NCI-H146 treated with DMSO at 0.1 percent for 48 hours (cell line): ENCODE measurements at regions not wholly inside any gene's neighbourhood (a gene's known extent, or its start where the extent isn't known, plus 50 kb on each side); places are given as distances from the start of the nearest gene placed in this dataset.
"Not testable (repeated sequence)": the region's sequence is repeated elsewhere in the genome, so short reads cannot be mapped to it uniquely, and the experiment has no call there.

ENCODE experiments used
- DNase-seq: peaks from one replicate; lab custom pipeline; 2025; ENCODE audit not compliant: unreplicated experiment; lab: John Stamatoyannopoulos, UW

DNA sequence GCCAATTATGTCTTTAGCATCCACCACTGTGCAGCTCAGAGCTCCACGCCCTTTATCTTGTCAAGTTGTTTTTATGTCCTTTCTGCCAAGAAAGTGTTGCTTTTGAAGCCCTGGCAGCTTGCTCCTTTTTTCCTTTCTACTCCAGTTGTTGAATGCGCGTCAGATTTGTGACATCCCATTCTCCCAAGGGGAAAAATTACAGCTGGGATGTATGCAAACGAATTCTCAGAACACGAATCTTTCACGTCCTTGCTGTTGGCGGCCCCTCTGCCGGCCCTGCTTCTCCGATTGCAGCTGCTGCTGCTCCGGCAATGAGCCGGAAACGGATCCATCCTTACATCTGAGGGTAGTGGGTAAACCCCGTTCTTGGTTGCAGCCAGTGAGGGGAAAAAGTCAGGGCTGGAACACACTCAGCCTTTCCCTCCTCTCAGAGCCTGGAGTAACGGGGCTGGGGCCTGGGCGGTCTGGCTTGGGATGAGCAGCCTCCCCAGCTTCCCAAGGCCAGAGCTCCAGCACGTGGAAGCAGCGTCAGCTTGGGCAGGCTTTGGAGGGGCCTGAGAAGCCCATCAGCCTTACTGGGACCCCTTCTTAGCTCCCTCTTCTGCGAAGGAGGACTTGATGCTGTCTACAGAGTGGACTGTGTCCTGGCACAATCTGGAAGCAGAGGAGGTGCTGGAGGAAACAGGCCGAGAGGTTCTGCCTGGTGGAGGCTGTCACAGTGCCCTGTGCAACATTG, 79.0 kb upstream of the CHST15 start:
- no peak for DNase-seq

- no peak for DNase-seq
Measured at GRCh38 chr10:124171561-124171960, 78.2 kb upstream of the CHST15 start.

DNA sequence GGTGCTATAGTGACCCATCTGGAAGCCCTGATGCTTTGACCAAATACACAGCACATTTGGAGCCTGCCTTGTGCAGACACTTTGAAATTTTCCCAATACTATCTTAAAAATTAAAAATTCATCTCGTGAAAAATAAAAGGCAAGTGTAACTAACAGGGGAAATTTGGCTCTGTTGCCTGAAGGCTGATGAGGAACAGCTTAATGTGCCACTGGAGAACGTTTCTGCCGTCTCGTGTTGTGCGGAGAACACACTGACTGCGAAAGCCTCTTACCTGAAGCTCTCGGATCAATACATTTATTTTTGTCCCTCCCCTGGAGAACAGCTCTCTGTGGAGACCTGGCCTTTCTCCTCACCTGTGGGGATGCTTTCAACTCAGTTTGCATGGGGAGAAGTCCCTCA, 77.2 kb upstream of the CHST15 start:
- no peak for DNase-seq

GRCh38 chr10:124168991-124169802, 75.8 kb upstream of the CHST15 start:
- no peak for DNase-seq

GRCh38 chr10:124168581-124168980, 75.2 kb upstream of the CHST15 start:
- no peak for DNase-seq

DNA sequence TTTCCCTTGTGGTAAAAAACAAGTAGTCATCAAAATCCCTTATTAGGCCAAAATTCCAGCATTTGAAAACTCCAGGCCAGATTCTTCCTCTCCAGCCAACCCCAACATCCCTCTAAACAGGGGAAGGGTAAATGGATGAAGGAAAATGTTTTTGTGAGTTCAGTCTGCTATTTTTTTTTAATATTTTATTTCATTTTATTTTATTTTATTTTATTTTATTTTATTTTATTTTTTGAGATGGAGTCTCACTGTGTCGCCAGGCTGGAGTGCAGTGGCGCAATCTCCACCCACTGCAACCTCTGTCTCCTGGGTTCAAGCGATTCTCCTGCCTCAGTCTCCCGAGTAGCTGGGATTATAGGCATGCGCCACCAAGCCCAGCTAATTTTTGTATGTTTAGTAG, 74.5 kb upstream of the CHST15 start:
- not testable (repeated sequence) for DNase-seq

GRCh38 chr10:124166431-124167125, 73.2 kb upstream of the CHST15 start:
- DNase-seq = no peak

DNA sequence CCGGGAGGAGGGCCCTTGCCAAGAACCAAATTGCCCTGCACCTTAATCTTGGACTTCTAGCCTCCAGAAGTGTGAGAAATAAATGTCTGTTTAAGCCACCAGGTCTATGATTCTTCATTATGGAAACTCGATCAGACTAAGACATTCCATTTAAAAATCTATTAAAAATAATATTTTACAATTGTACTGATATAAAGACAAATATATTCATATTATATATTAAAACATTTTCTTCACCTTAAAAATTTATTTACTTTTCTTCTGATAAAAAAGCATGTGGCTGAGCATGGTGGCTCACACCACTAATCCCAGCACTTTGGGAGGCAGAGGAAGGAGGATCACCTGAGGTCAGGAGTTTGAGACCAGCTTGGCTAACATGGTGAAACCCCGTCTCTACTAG, 72.4 kb upstream of the CHST15 start:
- no peak for DNase-seq

DNA sequence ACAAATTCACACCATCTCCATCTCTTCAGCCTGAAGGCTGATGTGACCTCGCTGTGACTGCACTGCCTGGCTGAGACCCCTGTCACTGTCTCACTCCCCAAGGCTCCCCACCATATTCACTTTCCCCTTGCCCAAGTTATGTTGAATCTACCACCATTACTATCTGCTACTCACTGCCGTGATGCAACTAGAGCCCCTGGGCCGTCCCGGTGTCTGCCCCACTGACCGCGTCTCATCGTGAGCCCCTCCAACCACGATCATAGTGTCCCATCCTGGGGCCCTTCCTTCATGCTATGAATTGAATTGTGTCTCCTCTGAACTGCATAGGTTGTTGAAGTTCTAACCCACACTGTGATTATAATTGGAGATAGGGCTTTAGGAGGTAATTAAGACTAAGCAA, 71.9 kb upstream of the CHST15 start:
- no peak for DNase-seq

DNA sequence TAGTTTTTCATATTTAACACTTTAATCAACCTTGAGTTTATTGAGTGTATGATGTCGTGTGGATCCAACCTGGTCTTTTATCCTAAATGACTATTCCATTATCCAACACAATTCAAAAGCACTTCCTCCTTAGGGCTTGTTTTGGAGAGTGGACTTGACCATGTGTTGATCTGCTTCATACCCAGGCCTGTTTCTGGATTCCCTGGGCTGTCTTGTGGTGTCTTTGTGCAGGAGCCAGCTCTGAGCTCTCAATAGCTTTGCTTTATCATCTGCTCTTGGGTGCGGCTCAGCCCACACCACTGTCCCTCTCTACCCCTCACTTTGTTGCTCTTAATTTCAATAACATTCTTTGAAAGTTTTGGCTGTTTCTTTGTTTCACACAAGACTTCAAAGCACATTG, 70.9 kb upstream of the CHST15 start:
- DNase-seq = no peak

DNA sequence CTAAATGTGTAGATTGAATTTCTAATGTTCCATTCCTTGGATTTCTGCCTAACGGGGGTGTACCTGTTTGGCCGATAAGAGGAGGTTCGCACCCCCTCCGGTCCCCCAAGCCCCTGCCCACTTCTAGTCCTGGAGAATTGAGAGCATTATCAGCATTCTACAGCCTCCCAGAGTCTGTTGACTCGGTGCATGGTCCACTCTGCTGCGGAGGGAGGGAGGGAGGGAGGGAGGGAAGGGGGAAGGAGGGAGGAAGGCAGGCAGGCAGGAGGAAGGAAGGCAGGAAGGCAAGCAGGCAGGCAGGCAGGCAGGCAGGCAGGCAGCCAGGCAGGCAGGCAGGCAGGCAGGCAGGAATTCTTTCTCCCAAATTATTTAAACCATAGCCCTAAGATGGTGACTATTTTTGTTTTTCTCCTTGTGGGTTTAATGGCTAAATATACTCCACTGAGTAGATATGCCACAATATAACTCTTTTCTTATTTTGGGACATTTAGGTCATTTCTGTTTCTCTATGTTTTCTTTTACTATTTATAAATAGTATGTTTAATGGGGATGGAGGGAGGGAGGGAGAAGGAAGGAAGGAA, 69.5 kb upstream of the CHST15 start:
- DNase-seq = no peak

GRCh38 chr10:124162136-124162535, 68.7 kb upstream of the CHST15 start:
- no peak for DNase-seq

DNA sequence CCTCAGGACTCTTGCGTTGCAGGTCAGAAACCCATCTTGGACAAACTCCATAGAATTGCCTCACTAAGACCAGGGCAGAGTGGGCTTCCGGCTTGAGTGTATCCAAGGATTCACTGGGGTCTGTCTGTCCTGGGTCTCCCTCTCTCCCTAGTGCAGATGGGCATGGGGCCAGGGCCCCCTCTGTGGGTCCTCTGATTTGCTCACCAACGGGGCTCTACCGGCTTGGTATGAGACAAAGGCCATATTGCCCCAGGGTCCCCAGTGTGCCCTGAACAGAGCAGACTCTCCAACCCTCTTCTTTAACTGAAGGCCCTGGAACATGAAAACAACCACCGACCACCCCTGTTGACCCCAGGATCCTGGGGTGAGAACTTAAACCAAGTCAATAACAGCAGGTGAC, 68.2 kb upstream of the CHST15 start:
- no peak for DNase-seq

DNA sequence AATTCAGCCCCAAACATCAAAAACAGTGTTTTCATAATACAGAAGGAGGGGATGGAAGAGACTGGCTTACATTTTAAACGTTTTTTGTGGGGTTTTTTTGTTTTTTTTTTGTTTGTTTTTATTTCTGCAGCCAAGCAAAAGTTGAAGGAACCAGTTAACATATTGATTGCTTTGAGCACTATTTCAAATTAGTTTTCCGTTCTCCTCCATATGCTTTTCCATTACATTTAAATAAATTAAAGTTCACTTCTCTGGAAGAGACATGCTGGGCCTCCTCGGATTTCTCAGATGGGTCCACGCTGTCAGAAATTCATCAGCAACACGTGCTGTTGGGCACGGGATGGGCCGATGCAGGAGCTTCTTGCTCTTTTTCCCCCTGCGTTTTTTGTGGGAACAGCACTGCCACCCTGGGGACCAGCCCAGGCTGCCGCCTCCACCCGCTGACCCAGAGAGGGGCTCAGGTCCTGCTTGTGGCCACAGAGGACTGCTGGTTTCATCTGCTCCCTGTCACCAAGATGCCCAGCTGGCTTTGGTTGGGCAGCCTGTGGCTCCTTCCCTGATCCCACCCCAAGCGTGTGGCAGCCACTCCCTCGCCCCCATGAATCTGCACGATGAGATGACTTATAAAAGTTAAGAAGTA, 67.7 kb upstream of the CHST15 start:
- no peak for DNase-seq

- DNase-seq = no peak
Measured at GRCh38 chr10:124160176-124160575, 66.8 kb upstream of the CHST15 start.

GRCh38 chr10:124159153-124159552, 65.8 kb upstream of the CHST15 start:
- DNase-seq = no peak

- no peak for DNase-seq
Measured at GRCh38 chr10:124158592-124158991, 65.2 kb upstream of the CHST15 start.

- no peak for DNase-seq
Measured at GRCh38 chr10:124157271-124157681, 63.9 kb upstream of the CHST15 start.

DNA sequence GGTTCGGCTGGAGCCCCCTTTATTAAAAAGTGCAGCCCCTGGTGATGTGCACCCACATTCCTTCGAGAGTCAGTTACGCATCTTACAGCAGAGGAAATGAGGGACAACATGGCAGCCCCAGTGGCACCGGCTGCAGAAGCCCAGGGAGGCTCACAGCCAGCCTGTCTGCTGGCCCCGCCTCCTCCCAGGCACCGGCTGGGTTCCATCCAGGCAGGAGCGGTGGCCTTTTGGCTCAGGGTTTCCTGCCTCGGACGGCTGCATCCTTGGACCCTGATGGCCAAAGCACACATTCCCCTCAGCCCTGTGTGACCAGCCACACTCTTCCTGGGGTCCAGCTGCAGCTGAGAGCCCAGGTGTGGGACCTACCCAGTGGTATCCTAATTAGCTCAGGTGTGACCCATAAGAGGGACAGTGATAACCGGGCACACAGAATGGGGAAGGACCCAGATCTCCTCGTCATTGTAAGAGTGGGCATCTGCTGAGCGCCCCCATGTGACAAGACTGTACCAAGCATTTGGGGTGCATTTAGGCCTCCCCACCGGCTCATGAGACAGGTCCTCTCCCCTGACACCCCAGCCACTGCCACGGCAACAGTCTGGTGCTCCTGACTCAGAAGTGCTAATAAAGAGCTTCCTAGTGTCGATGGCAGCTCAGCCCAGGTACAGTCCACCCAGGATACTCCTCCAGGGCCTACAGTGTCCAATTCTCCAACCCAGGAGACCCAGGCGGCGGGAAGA, 63.3 kb upstream of the CHST15 start:
- no peak for DNase-seq

GRCh38 chr10:124155781-124156435, 62.5 kb upstream of the CHST15 start:
- DNase-seq = no peak
